OCI-LY1 (cell line): ENCODE measurements at regions not wholly inside any gene's neighbourhood (a gene's known extent, or its start where the extent isn't known, plus 50 kb on each side); places are given as distances from the start of the nearest gene placed in this dataset.

Experiments used
- CTCF ChIP-seq: fragments of 200-600 bp; sonication (generic), shearing (Covaris generic); IDR thresholded peaks from 2 replicates; pipeline ENCODE4 v1.5.1; 2017; ENCODE audit warnings: mild to moderate bottlenecking, antibody characterized with exemption, low read length, moderate library complexity, mixed read lengths
- EZH2 ChIP-seq: fragments of 200-600 bp; sonication (generic), shearing (Covaris generic); IDR thresholded peaks from 2 replicates; pipeline ENCODE4 v1.8.0; 2017; ENCODE audit warnings: borderline replicate concordance, mixed run types, mild to moderate bottlenecking, antibody characterized with exemption, low read length, moderate library complexity, mixed read lengths

- no peak for TF ChIP-seq CTCF
- TF ChIP-seq EZH2 = no peak
Observed at GRCh38 chr7:47198159-47198558, 383.8 kb downstream of the TNS3 start.
